HEK293T (cell line): ENCODE measurements at regions not wholly inside any gene's neighbourhood (a gene's known extent, or its start where the extent isn't known, plus 50 kb on each side); places are given as distances from the start of the nearest gene placed in this dataset.

Experiments used
- CTCF ChIA-PET: fragments of 350-600 bp; formaldehyde crosslinking; extraction: SDS; loops from one replicate; lab custom pipeline; 2021; ENCODE audit warnings: antibody characterized with exemption, inconsistent platforms; lab: Yijun Ruan, JAX
- POLR2A ChIA-PET: fragments of 350-600 bp; formaldehyde crosslinking; extraction: SDS; loops from one replicate; lab custom pipeline; 2020; ENCODE audit warnings: antibody characterized with exemption, inconsistent platforms; lab: Yijun Ruan, JAX
- DNase-seq: peaks from one replicate; pipeline ENCODE4 v3.0.0; 2012; ENCODE audit warnings: mixed read lengths; ENCODE audit errors: extremely low spot score
- ARNT ChIP-seq: fragments of 450-650 bp; IDR thresholded peaks from 2 replicates; pipeline ENCODE4 v1.6.1; 2017; ENCODE audit warnings: mild to moderate bottlenecking
- BHLHE40 ChIP-seq: fragments of 450-650 bp; IDR thresholded peaks from 2 replicates; pipeline ENCODE4 v1.6.1; 2016; ENCODE audit warnings: mild to moderate bottlenecking, moderate library complexity, borderline replicate concordance
- CTBP1 ChIP-seq: fragments of 450-650 bp; IDR thresholded peaks from 2 replicates; pipeline ENCODE4 v1.6.1; 2016; ENCODE audit warnings: borderline replicate concordance
- ELF4 ChIP-seq: fragments of 450-650 bp; IDR thresholded peaks from 2 replicates; pipeline ENCODE4 v1.6.1; 2017; ENCODE audit warnings: antibody characterized with exemption
- FOXA1 ChIP-seq: fragments of 450-650 bp; IDR thresholded peaks from 2 replicates; pipeline ENCODE4 v1.6.1; 2016; ENCODE audit warnings: mild to moderate bottlenecking
- FOXK2 ChIP-seq: fragments of 450-650 bp; IDR thresholded peaks from 2 replicates; pipeline ENCODE4 v1.6.1; 2016; ENCODE audit warnings: mild to moderate bottlenecking
- FOXM1 ChIP-seq: fragments of 450-650 bp; IDR thresholded peaks from 2 replicates; pipeline ENCODE4 v1.6.1; 2017; ENCODE audit warnings: mild to moderate bottlenecking, borderline replicate concordance
- HDGF ChIP-seq: fragments of 450-650 bp; IDR thresholded peaks from 2 replicates; pipeline ENCODE4 v1.6.1; 2017; ENCODE audit warnings: antibody characterized with exemption, borderline replicate concordance
- L3MBTL2 ChIP-seq: fragments of 450-650 bp; conservative IDR thresholded peaks from 2 replicates; pipeline ENCODE4 v1.6.1; 2016; ENCODE audit warnings: mild to moderate bottlenecking
- LEF1 ChIP-seq: fragments of 450-650 bp; IDR thresholded peaks from 2 replicates; pipeline ENCODE4 v1.6.1; 2017; ENCODE audit warnings: mild to moderate bottlenecking, borderline replicate concordance
- NFRKB ChIP-seq: fragments of 450-650 bp; IDR thresholded peaks from 2 replicates; pipeline ENCODE4 v1.6.1; 2016; ENCODE audit warnings: mild to moderate bottlenecking, moderate library complexity
- PKNOX1 ChIP-seq: fragments of 450-650 bp; IDR thresholded peaks from 2 replicates; pipeline ENCODE4 v1.6.1; 2016
- SP1 ChIP-seq: fragments of 450-650 bp; IDR thresholded peaks from 2 replicates; pipeline ENCODE4 v1.6.1; 2017
- SUZ12 ChIP-seq: fragments of 450-650 bp; IDR thresholded peaks from 2 replicates; pipeline ENCODE4 v1.6.1; 2016; ENCODE audit warnings: mild to moderate bottlenecking
- TARDBP ChIP-seq: fragments of 450-650 bp; IDR thresholded peaks from 2 replicates; pipeline ENCODE4 v1.6.1; 2016
- ZNF384 ChIP-seq: fragments of 450-650 bp; IDR thresholded peaks from 2 replicates; pipeline ENCODE4 v1.6.1; 2016

GRCh38 chr20:19934792-19935491, 82.2 kb upstream of the NAA20 start:
- CTCF ChIA-PET: interaction anchor here (0.6 kb wide), 2 partner anchors 30 to 71 kb away, joined by 4 read pairs; no protein-coding TSS in a partner anchor
- no peak for DNase-seq
- no peak for TF ChIP-seq FOXA1
- TF ChIP-seq FOXM1: no peak
- TF ChIP-seq SP1: no peak
- no peak for TF ChIP-seq PKNOX1
- no peak for TF ChIP-seq ELF4
- TF ChIP-seq NFRKB: no peak
- no peak for TF ChIP-seq HDGF
- no peak for TF ChIP-seq TARDBP
- TF ChIP-seq L3MBTL2: no peak
- no peak for TF ChIP-seq CTBP1
- TF ChIP-seq LEF1: no peak
- POLR2A ChIA-PET: no interaction called here

DNA sequence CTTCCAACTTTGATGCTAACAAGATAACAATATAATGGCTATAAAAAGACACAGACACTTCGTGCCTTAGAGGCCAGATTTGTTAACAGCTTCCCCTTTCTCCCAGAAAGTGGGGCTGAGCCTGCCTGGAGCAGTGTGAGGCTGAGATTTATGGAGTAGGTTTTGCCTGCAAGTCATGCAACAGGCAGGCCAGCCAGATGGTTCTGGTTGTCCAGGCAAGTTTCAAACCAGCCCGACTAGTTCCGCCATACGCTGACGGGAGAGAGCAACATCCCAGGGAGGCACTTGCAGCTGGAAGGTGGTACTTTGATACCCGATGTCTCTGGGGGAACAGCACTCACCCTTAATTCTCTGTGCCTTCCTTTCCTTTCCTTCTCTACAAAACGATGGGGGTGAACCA, 81.3 kb upstream of the NAA20 start:
- DNase-seq: no peak
- CTCF ChIA-PET: no interaction called here
- TF ChIP-seq FOXA1 (no peak), FOXK2 (no peak), LEF1 (no peak), SP1 (no peak)
- POLR2A ChIA-PET: no interaction called here

DNA sequence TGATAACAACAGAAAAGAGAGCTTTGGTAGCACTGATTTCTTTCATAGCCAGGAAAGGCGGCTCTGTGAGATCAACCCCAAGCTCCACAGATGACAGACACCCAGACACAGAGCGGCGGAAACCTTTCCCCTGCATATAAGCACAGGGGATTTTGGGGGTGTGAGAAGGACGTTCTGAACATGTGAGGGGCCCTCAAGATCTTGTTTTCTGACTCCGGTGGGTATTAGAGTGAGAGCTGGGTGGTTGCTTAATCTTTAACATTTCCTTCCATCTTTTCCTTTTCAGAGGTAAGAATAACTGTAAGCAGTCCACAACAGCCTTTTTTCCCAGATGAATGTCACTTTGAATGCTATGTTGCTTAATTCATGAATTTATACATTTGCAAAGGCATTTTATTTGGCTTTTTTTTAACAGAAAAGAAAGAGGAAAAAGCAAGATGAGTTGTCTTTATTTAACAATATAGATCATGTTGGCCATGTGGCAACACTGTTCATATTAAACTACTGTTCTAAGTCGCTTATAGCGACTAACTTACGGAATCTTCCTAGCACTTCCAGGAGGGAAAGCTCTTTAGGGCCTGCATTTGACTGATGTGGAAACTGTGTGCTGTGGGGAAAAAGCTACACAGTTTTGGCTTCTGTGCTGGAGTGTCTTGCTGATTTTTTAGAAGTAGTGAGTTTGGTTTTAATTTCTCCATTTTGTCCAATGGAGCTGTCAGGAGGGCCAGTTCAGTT, 80.5 kb upstream of the NAA20 start:
- ChIA-PET CTCF (no interaction called here), POLR2A (no interaction called here)
- no peak for DNase-seq
- TF ChIP-seq L3MBTL2: no peak
- TF ChIP-seq FOXK2: no peak
- no peak for TF ChIP-seq NFRKB
- no peak for TF ChIP-seq ARNT
- no peak for TF ChIP-seq HDGF
- no peak for TF ChIP-seq LEF1
- no peak for TF ChIP-seq SP1

- ChIA-PET POLR2A (no interaction called here), CTCF (no interaction called here)
- no peak for DNase-seq
- no peak for TF ChIP-seq BHLHE40
- TF ChIP-seq FOXK2: no peak
- no peak for TF ChIP-seq SP1
- no peak for TF ChIP-seq ARNT
- TF ChIP-seq PKNOX1: no peak
- TF ChIP-seq CTBP1: no peak
- TF ChIP-seq ELF4: no peak
- TF ChIP-seq SUZ12: no peak
- no peak for TF ChIP-seq L3MBTL2
- no peak for TF ChIP-seq LEF1
- no peak for TF ChIP-seq FOXA1
- TF ChIP-seq FOXM1: no peak
- no peak for TF ChIP-seq NFRKB
- TF ChIP-seq TARDBP: no peak
- TF ChIP-seq ZNF384: no peak
- no peak for TF ChIP-seq HDGF
These were observed 79.9 kb upstream of the NAA20 start for GRCh38 chr20:19937218-19937617.

DNA sequence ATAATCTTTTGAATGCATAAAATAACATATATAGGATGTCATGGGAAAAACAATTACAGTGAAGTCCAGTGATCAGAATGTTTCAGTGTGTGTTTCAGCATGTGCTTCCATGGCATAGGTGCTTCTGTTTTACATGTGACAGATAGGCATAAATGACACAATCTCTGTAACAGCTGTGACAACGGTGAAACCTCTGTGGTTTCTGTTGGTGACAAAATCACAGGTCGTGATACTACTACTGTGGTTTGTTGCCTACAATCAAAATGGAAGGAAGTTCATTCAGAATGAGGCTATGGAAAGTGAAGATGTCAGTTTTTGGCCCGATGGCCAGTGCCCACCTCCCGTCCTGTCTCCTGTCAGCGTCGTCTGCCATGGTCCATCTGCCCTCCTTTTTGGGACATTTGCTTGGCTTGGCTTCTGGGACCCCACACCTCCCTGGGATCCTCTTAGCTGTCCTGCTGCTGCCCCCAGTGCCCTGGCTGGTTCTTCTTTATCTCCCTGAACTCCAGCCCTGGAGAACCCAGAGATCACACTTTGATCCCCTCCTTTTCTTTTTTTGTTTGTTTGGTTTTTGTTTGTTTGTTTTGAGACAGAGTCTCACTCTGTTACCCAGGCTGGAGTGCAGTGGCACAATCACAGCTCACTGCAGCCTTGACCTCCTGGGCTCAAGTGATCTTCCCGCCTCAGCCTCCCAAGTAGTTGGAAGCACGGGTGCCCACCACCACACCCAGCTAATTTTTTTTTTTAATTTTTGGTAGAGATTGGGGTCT, 79.3 kb upstream of the NAA20 start:
- ChIA-PET CTCF (no interaction called here), POLR2A (no interaction called here)
- no peak for TF ChIP-seq SUZ12
- no peak for TF ChIP-seq ARNT
- TF ChIP-seq TARDBP: no peak
- no peak for TF ChIP-seq FOXK2
- no peak for TF ChIP-seq CTBP1
- no peak for TF ChIP-seq HDGF
- TF ChIP-seq L3MBTL2: no peak
- TF ChIP-seq NFRKB: no peak
- TF ChIP-seq FOXM1: no peak
- TF ChIP-seq FOXA1: no peak
- TF ChIP-seq LEF1: no peak
- TF ChIP-seq BHLHE40: no peak
- TF ChIP-seq SP1: no peak
- no peak for TF ChIP-seq ELF4
- no peak for DNase-seq

DNA sequence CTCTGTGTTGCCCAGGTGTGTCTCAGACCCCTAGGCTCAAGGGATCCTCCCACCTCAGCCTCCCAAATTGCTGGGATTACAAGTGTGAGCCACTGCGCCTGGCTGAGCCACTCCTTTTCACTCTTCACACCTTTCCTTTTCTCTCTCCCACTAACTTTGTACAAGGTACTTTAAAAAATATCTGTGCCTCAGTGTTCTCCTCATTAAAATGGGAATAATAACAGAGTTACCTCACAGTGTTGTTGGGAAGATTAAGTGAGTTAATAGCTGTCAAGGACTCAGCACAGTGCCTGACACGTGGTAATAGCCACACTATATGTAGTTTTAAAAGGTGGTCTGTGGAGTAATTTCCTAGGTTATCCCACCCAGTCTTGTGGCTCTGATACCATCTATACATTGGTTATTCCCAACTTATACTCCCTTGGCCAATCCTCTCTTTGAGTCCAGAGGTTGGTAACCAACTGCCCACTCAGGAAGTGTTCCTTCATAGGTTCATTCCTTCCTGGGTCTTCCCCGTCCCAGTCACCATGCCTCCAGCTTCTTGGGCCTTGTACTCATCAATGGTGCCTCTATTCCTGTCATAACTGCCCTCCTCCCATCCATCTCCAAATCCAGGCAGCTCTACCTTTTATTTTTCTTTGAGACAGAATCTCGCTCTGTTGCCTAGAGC, 78.6 kb upstream of the NAA20 start:
- ChIA-PET POLR2A (no interaction called here), CTCF (no interaction called here)
- TF ChIP-seq FOXA1: no peak
- DNase-seq: no peak
